H1 (cell line): ENCODE measurements at regions not wholly inside any gene's neighbourhood (a gene's known extent, or its start where the extent isn't known, plus 50 kb on each side); places are given as distances from the start of the nearest gene placed in this dataset.

Experiments
- CTCF ChIA-PET: fragments of 300-600 bp; sonication (Branson Sonifier 250); formaldehyde crosslinking; loops from one replicate; lab custom pipeline; 2021; ENCODE audit not compliant: partially characterized antibody; lab: Charles Lee
- POLR2A ChIA-PET: fragments of 300-600 bp; sonication (Branson Sonifier 250); formaldehyde crosslinking; loops from one replicate; lab custom pipeline; 2021; ENCODE audit warnings: inconsistent platforms; ENCODE audit not compliant: partially characterized antibody; lab: Charles Lee
- DNase-seq, 2 experiments: peaks; one replicate each; pipeline versions ENCODE4 v3.0.0 to v3.0.0-alpha.2; 2010 to 2022; ENCODE audit warnings: low spot score in 2 of 2, low read depth in 1 of 2, mixed read lengths in 1 of 2
- FAIRE-seq: peaks from 2 replicates; lab custom pipeline; 2011; peaks lifted over from hg19 to GRCh38; lab: Jason Lieb, UNC
- H2AFZ ChIP-seq: 2 replicates; pipeline ENCODE4 v1.8.1; 2012; ENCODE audit warnings: low read length, inconsistent platforms
- H2AK5ac ChIP-seq: 2 replicates; pipeline ENCODE4 v1.6.1; 2013; ENCODE audit warnings: low read depth, low read length
- H2BK120ac ChIP-seq: replicated peaks from 2 replicates; pipeline ENCODE3; 2013; ENCODE audit warnings: low read depth, low read length, inconsistent platforms
- H2BK12ac ChIP-seq: 2 replicates; pipeline ENCODE4 v1.6.1; 2013; ENCODE audit warnings: low read depth, low read length
- H2BK15ac ChIP-seq: 2 replicates; pipeline ENCODE4 v1.6.1; 2013; ENCODE audit warnings: low read length
- H2BK20ac ChIP-seq: 2 replicates; pipeline ENCODE4 v1.6.1; 2013; ENCODE audit warnings: low read length
- H2BK5ac ChIP-seq: 2 replicates; pipeline ENCODE4 v1.6.1; 2013; ENCODE audit warnings: low read depth, low read length
- H3K14ac ChIP-seq: 2 replicates; pipeline ENCODE4 v1.6.1; 2013; ENCODE audit warnings: inconsistent platforms; ENCODE audit not compliant: insufficient read length
- H3K18ac ChIP-seq: 2 replicates; pipeline ENCODE4 v1.6.1; 2013; ENCODE audit warnings: low read length; ENCODE audit errors: extremely low read depth
- H3K23ac ChIP-seq: 2 replicates; pipeline ENCODE4 v1.6.1; 2013; ENCODE audit warnings: inconsistent platforms; ENCODE audit not compliant: insufficient read length
- H3K23me2 ChIP-seq: 2 replicates; pipeline ENCODE4 v1.6.1; 2013; ENCODE audit warnings: low read depth, low read length
- H3K27ac ChIP-seq: 2 replicates; pipeline ENCODE4 v1.6.1; 2011; ENCODE audit warnings: low read depth, low read length, inconsistent platforms
- H3K27me3 ChIP-seq, 4 experiments: replicated peaks in 1 of 4; 1 replicate in 1 of 4; 2 replicates in 3 of 4; pipeline versions ENCODE4 v1.6.1 to v1.8.1; 2011 to 2013; ENCODE audit warnings: low read length in 3 of 4, mild to moderate bottlenecking in 3 of 4, inconsistent platforms in 2 of 4, mixed read lengths in 2 of 4, moderate library complexity in 1 of 4; ENCODE audit not compliant: control insufficient read depth in 3 of 4, insufficient read depth in 3 of 4; ENCODE audit errors: extremely low read depth in 1 of 4
- H3K36me3 ChIP-seq, 4 experiments: 2 replicates each; pipeline versions ENCODE4 v1.6.1 to v1.8.1; 2011 to 2013; ENCODE audit warnings: mild to moderate bottlenecking in 4 of 4, low read length in 3 of 4, moderate library complexity in 2 of 4, control low read depth in 1 of 4, inconsistent platforms in 1 of 4; ENCODE audit not compliant: insufficient read depth in 4 of 4, control insufficient read depth in 2 of 4
- H3K4ac ChIP-seq: replicated peaks from 2 replicates; pipeline ENCODE3; 2013; ENCODE audit warnings: low read length, low read depth, mixed read lengths, inconsistent platforms; ENCODE audit not compliant: insufficient read length
- H3K4me1 ChIP-seq, 4 experiments: replicated peaks in 1 of 4; 1 replicate in 1 of 4; 2 replicates in 3 of 4; pipeline versions ENCODE4 v1.6.1 to v1.8.1; 2011 to 2013; ENCODE audit warnings: low read length in 3 of 4, inconsistent platforms in 2 of 4, mixed read lengths in 1 of 4; ENCODE audit not compliant: insufficient read depth in 4 of 4, control insufficient read depth in 3 of 4
- H3K4me2 ChIP-seq, 2 experiments: 2 replicates each; pipeline versions ENCODE4 v1.6.1 to v1.8.1; 2011 to 2013; ENCODE audit warnings: low read depth in 2 of 2, low read length in 2 of 2, control low read depth in 1 of 2, inconsistent platforms in 1 of 2, mild to moderate bottlenecking in 1 of 2; ENCODE audit not compliant: insufficient read depth in 1 of 2
- H3K4me3 ChIP-seq, 4 experiments: fragments of 200-600, 300-600 bp in 1 of 4; sonication (generic), shearing (Covaris generic), sonication (Bioruptor Twin) in 1 of 4; 2 replicates each; pipeline versions ENCODE4 v1.5.1 to v1.8.1; 2011 to 2016; ENCODE audit warnings: low read length in 4 of 4, low read depth in 3 of 4, control low read depth in 2 of 4, inconsistent platforms in 2 of 4, mild to moderate bottlenecking in 2 of 4, mixed read lengths in 1 of 4, moderate library complexity in 1 of 4; ENCODE audit not compliant: insufficient read depth in 2 of 4; ENCODE audit errors: extremely low read depth in 1 of 4
- H3K56ac ChIP-seq: replicated peaks from 2 replicates; pipeline ENCODE3; 2013; ENCODE audit warnings: low read depth, mild to moderate bottlenecking, mixed read lengths, low read length, inconsistent platforms; ENCODE audit not compliant: insufficient read length
- H3K79me1 ChIP-seq: 2 replicates; pipeline ENCODE4 v1.6.1; 2013; ENCODE audit warnings: low read depth, low read length, control low read depth
- H3K79me2 ChIP-seq, 2 experiments: 2 replicates each; pipeline versions ENCODE4 v1.6.1 to v1.8.1; 2012 to 2013; ENCODE audit warnings: low read length in 2 of 2, mild to moderate bottlenecking in 2 of 2, inconsistent platforms in 1 of 2; ENCODE audit not compliant: insufficient read depth in 2 of 2, control insufficient read depth in 1 of 2
- H3K9ac ChIP-seq, 4 experiments: replicated peaks in 1 of 4; 1 replicate in 1 of 4; 2 replicates in 3 of 4; pipeline versions ENCODE4 v1.6.1 to v1.8.1; 2011 to 2013; ENCODE audit warnings: low read depth in 3 of 4, low read length in 3 of 4, control low read depth in 2 of 4, mild to moderate bottlenecking in 2 of 4, moderate library complexity in 2 of 4, inconsistent platforms in 1 of 4; ENCODE audit errors: extremely low read depth in 1 of 4
- H3K9me3 ChIP-seq, 2 experiments: 2 replicates each; pipeline versions ENCODE4 v1.6.1 to v1.8.1; 2012 to 2013; ENCODE audit warnings: mild to moderate bottlenecking in 2 of 2, moderate library complexity in 2 of 2, control low read depth in 1 of 2, inconsistent platforms in 1 of 2, low read depth in 1 of 2, low read length in 1 of 2, mixed read lengths in 1 of 2; ENCODE audit not compliant: insufficient read depth in 2 of 2
- H4K20me1 ChIP-seq, 2 experiments: replicated peaks in 1 of 2; 2 replicates each; pipeline versions ENCODE3 to v1.8.1; 2011 to 2013; ENCODE audit warnings: inconsistent platforms in 2 of 2, low read length in 2 of 2, mild to moderate bottlenecking in 1 of 2; ENCODE audit not compliant: insufficient read depth in 2 of 2, control insufficient read depth in 1 of 2
- H4K5ac ChIP-seq: 2 replicates; pipeline ENCODE4 v1.6.1; 2013; ENCODE audit warnings: low read length, low read depth, mixed read lengths, inconsistent platforms; ENCODE audit not compliant: insufficient read length
- H4K8ac ChIP-seq: 2 replicates; pipeline ENCODE4 v1.8.0; 2013; ENCODE audit warnings: mild to moderate bottlenecking, moderate library complexity, low read length, inconsistent platforms; ENCODE audit not compliant: insufficient read depth; ENCODE audit errors: extremely low read depth
- H4K91ac ChIP-seq: replicated peaks from 2 replicates; pipeline ENCODE3; 2013; ENCODE audit warnings: low read length, mixed read lengths, inconsistent platforms; ENCODE audit not compliant: insufficient read length
- ATF3 ChIP-seq: IDR thresholded peaks from 2 replicates; pipeline ENCODE4 v1.6.1; 2011; ENCODE audit warnings: low read depth, mild to moderate bottlenecking, low read length; ENCODE audit not compliant: insufficient read depth
- CTBP2 ChIP-seq: IDR thresholded peaks from 2 replicates; pipeline ENCODE4 v1.7.0; 2011; ENCODE audit warnings: borderline replicate concordance, mild to moderate bottlenecking, moderate library complexity, mixed read lengths, low read length; ENCODE audit not compliant: insufficient read depth, insufficient read length
- JUN ChIP-seq: IDR thresholded peaks from 2 replicates; pipeline ENCODE4 v1.6.1; 2011; ENCODE audit warnings: low read depth, mild to moderate bottlenecking, improper control_type of control experiment, low read length
- KDM1A ChIP-seq: fragments of 200-600, 300-600 bp; sonication (generic); IDR thresholded peaks from 2 replicates; pipeline ENCODE4 v1.7.1; 2016; ENCODE audit warnings: mild to moderate bottlenecking, low read length, borderline replicate concordance
- KDM4A ChIP-seq: IDR thresholded peaks from one replicate; pipeline ENCODE4 v1.7.1; 2012; ENCODE audit warnings: low read depth, mild to moderate bottlenecking, moderate library complexity, low read length, inconsistent platforms; ENCODE audit not compliant: severe bottlenecking
- MAFK ChIP-seq: IDR thresholded peaks from 2 replicates; pipeline ENCODE4 v1.6.1; 2012; ENCODE audit warnings: low read depth, mild to moderate bottlenecking, improper control_type of control experiment, low read length
- NRF1 ChIP-seq: IDR thresholded peaks from 2 replicates; pipeline ENCODE4 v1.6.1; 2011; ENCODE audit warnings: mild to moderate bottlenecking, low read depth, low read length, improper control_type of control experiment
- POLR2A ChIP-seq, 2 experiments: IDR thresholded peaks; 1 replicate in 1 of 2; 2 replicates in 1 of 2; pipeline ENCODE4 v1.6.1; 2011; ENCODE audit warnings: low read depth in 2 of 2, low read length in 2 of 2, mild to moderate bottlenecking in 2 of 2; ENCODE audit errors: control extremely low read depth in 1 of 2
- RFX5 ChIP-seq: IDR thresholded peaks from 2 replicates; pipeline ENCODE4 v1.6.1; 2011; ENCODE audit warnings: low read depth, low read length, improper control_type of control experiment, borderline replicate concordance
- RXRA ChIP-seq: IDR thresholded peaks from 2 replicates; pipeline ENCODE4 v1.6.1; 2011; ENCODE audit warnings: low read depth, mild to moderate bottlenecking, low read length, moderate library complexity; ENCODE audit not compliant: insufficient read depth
- SP4 ChIP-seq: IDR thresholded peaks from 2 replicates; pipeline ENCODE4 v1.6.1; 2012; ENCODE audit warnings: low read length, inconsistent platforms
- TAF1 ChIP-seq: IDR thresholded peaks from 2 replicates; pipeline ENCODE4 v1.6.1; 2011; ENCODE audit warnings: mild to moderate bottlenecking, low read depth, low read length
- TBP ChIP-seq: IDR thresholded peaks from 2 replicates; pipeline ENCODE4 v1.6.1; 2011; ENCODE audit warnings: low read depth, low read length, improper control_type of control experiment
- TEAD4 ChIP-seq: IDR thresholded peaks from 2 replicates; pipeline ENCODE4 v1.6.1; 2012; ENCODE audit warnings: low read depth, low read length, inconsistent platforms, mixed read lengths
- WGBS, 2 experiments: shearing (Covaris generic) in 1 of 2; methylation state at CpG; one replicate each; pipeline versions ENCODE4 v1.1.6 to v1.1.7; 2013 to 2015; ENCODE audit warnings: low lambda C conversion rate in 2 of 2, mixed read lengths in 2 of 2, inconsistent platforms in 1 of 2, low coverage in 1 of 2, missing lambda C conversion rate in 1 of 2; ENCODE audit not compliant: insufficient replicate concordance in 2 of 2, insufficient coverage in 1 of 2, insufficient read length in 1 of 2; ENCODE audit errors: extremely low coverage in 1 of 2, missing lambda C conversion rate in 1 of 2; 5-methylcytosine and 5-hydroxymethylcytosine counted together

DNA sequence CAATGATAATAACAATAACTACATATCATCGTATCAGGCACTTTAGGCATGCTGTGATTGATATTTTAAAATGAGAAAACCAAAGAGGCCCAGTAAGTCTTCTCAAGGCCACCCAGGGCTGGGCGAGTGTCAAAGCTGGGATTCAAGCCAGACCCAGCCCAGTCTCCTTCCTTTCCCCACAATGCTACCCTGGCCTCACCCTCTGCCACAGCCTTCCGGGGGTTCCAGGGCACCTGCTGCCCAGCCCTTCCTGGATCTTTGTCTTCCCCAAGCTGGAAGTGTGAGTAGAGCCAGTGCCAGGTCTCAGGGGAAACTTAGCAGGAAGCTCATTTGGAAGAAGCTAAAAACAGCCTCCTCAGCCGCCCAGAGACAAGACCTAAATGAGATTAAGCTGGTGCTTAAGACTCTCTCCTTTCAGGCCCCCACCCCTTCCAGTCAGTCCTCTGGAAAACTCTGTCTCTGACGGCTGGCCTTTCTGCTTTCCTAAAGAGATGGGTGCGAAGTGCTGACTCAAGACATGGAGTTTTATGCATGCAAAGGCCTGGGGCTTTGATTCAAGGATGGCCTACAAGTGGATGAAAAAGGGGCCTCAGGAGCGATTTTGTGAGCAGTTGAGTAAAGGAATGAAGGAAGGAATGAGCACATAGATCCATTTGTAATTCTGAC is 184.2 kb downstream of the KCNA5 start:
- Histone ChIP-seq H3K56ac (no peak overlapping the region), H3K23me2 (no peaks in the 10 kb centered on the region), H2BK120ac (no peak overlapping the region), H3K36me3 (no peaks in the 10 kb centered on the region; a peak in 1 of 8 replicates), H3K14ac (no peak overlapping the region), H2BK12ac (no peak overlapping the region), H2BK5ac (no peak overlapping the region), H2AK5ac (no peak overlapping the region), H3K79me2 (no peaks in the 10 kb centered on the region), H4K8ac (no peak overlapping the region), H3K27me3 (peaks cover 0 to 7% (median 3%) of the 10 kb centered on the region in 4 experiments; a peak in 5 of 7 replicates), H2BK20ac (no peak overlapping the region), H4K5ac (no peak overlapping the region), H3K4ac (no peak overlapping the region), H4K91ac (no peak overlapping the region), H3K27ac (no peak overlapping the region), H3K9ac (no peak overlapping the region), H3K18ac (no peak overlapping the region), H3K9me3 (0 out of 4 replicates have a peak, but pooled peaks cover 0 to 3% of the 10 kb centered on the region in 2 experiments), H3K79me1 (no peaks in the 10 kb centered on the region), H3K23ac (no peak overlapping the region), H3K4me1 (peaks cover 0 to under 1% (median 0%) of the 10 kb centered on the region in 4 experiments; a peak in 1 of 7 replicates), H4K20me1 (no peaks in the 10 kb centered on the region), H2BK15ac (no peak overlapping the region), H2AFZ (no peak overlapping the region), H3K4me2 (no peak overlapping the region), H3K4me3 (no peak overlapping the region)
- DNase-seq (no peak), FAIRE-seq (no peak)
- 85% methylated on average over 7 of the region's 7 CpGs; no CpG with 5 or more reads in 1 of the 2 experiments for WGBS, 2 experiments
- ChIA-PET CTCF (interaction anchor here (0.6 to 1.1 kb wide), 3 partner anchors 50 to 328 kb away, joined by 3 read pairs; no protein-coding TSS in a partner anchor), POLR2A (no interaction called here)
- TF ChIP-seq RXRA (no peak), KDM4A (no peak), JUN (no peak), MAFK (no peak), KDM1A (no peak), ATF3 (no peak), TAF1 (no peak), SP4 (no peak), NRF1 (no peak), CTBP2 (no peak), TBP (no peak), RFX5 (no peak), TEAD4 (no peak), POLR2A (IDR thresholded peaks at IDR 0.05; ENCODE audit: control extremely low read depth in 1 of 2, low read depth in 2 of 2, low read length in 2 of 2) (no peak)
